T-helper 1 cell treated with Interleukin-12 subunit alpha and Interleukin-12 subunit beta and Interleukin-4 antibody, amounts not matched to agents 30 ng/mL and 1 ng/mL, for 36 hours (primary cell): ENCODE measurements at regions not wholly inside any gene's neighbourhood (a gene's known extent, or its start where the extent isn't known, plus 50 kb on each side); places are given as distances from the start of the nearest gene placed in this dataset.
"Not testable (repeated sequence)": the region's sequence is repeated elsewhere in the genome, so short reads cannot be mapped to it uniquely, and the experiment has no call there.

Experiments
- intact Hi-C: fragments of 100-400 bp; cut with micrococcal nuclease; formaldehyde crosslinking; loops from one replicate; pipeline ENCODE4 v1.15.1; 2024

GRCh38 chr10:61051344-61051743, 107.4 kb upstream of the RHOBTB1 start:
- intact Hi-C loops, result no loop called here

DNA sequence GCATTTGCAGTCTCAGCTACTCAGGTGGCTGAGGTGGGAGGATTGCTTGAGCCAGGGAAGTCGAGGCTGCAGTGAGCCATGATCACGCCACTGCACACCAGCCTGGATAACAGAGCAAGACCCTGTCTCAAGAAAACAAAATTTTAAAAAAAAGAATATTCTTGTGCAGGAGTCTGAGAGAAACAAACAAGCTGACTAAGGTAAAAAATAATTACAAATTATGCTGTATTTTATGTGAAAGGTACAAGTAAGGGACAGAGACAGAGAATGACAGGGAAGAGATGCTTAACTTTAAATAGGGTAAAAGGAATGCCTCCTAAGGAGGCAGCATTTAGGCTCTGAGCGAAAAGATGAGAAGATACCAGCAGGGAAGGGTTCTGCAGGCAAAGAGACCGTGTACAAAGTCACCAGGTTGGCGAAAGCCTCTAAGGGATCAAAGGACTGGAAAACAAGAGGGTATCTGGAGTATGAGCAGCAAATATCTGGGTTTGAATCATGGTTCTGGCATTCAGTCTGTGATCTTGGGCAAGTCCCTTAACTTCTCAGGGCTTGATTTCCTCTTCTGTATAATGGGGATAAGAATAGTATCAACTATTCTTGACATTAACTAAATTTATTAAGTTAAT, 106.2 kb upstream of the RHOBTB1 start:
- intact Hi-C loops, result no loop called here

DNA sequence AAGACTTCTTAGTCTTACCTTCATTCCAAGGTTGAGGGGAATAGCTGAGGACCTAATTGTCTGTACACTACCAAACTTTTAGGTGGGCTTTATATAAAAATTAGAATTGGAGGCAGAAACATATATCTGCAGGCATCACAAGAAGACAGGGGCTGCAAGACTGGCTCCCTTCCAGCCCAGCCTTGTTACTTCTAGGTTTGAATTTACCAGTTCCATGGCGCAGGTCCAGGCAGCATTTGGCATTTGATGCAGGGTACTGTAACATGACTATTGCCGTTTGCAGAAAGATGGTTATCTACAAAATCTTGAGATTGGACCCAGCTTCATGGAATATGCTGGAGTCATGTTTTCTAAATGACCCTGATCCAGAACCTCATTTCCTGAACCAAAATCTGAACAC, 105.4 kb upstream of the RHOBTB1 start:
- intact Hi-C loops, result no loop called here

- intact Hi-C loops, result no loop called here
Measured at GRCh38 chr10:61047788-61048560, 104.0 kb upstream of the RHOBTB1 start.

- intact Hi-C loops, result no loop called here
Measured at GRCh38 chr10:61047081-61047480, 103.1 kb upstream of the RHOBTB1 start.

DNA sequence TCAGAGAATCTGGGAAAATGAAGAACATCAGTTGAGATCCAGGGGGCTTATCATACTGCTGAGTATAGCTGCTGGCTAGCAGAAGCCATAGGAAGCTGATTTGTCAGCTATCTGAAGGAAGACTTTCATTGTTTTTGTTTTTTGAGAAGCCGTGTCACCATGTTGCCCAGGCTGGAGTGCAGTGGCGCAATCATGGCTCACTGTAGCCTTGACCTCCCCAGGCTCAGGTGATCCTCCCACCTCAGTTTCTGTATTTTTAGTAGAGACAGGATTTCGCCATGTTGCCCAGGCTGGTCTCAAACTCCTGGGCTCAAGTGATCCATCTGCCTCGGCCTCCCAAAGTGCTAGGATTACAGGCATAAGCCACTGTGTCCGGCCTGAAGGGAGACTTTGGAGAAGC, 101.5 kb upstream of the RHOBTB1 start:
- intact Hi-C loops, result not testable (repeated sequence)

- intact Hi-C loops, result no loop called here
Measured at GRCh38 chr10:61042533-61042932, 98.5 kb upstream of the RHOBTB1 start.

- intact Hi-C loops, result no loop called here
Measured at GRCh38 chr10:61040399-61041016, 96.5 kb upstream of the RHOBTB1 start.

DNA sequence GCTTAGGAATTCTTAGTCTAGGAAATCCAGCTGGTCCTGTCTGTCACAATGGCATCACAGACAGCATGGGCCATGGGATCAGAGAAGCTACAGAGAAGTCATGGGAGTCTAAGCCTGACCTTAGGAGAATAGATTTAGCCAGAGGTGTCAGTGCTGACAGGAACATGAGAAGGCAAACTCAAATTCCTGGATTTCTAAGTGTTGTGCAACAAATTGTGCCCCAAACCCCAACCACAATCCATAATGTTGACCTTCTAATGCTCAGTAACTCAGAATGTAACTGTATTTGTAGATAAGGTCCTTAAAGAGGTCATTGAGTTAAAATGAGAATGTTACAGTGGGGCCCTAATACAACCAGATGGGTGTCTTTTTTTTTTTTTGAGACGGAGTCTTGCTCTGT, 95.9 kb upstream of the RHOBTB1 start:
- intact Hi-C loops, result no loop called here

DNA sequence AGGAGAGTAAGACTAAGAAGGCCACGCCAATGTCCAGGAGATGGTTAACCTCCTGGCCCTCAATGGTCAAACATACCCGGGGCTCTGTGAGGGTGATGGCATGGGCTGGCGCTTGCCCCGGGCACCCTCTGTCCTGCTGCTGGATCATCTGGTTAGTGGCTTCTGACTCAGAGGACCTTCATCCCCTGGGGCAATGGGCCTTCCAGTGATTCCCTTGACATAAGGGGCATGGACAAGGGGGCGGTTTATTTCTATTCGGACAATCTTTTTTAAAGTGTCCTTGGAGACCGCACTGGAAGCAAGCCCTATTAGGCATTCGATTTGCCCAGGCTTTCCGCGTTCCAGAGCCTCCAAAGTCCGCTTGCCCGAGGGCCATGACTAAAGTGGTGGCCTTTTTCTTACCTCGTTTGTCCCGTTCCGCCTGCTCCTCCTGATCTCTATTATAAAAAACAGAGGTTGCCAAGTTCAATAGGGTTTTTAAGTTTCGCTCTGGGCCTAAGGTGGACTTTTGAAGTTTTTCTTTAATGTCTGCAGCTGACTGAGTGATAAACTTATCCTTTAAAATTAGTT, 93.4 kb upstream of the RHOBTB1 start:
- intact Hi-C loops, result not testable (repeated sequence)

DNA sequence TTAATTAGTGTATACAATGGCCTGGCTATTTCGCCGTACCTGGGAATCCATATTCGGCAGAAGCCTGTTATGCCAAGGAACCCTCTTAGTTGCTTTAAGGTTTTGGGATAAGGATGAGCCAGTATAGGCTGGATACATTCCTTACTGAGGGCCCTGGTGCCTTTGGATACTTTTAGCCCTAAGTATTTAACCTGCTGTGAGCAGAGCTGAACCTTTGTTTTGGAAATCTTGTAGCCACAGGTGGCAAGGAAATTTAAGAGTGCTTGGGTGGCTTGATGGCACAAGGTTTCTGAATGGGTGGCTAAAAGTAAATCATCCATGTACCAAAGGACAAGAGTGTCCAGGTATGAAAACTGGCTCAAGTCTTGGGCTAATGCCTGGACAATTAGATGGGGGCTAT, 92.2 kb upstream of the RHOBTB1 start:
- intact Hi-C loops, result not testable (repeated sequence)

GRCh38 chr10:61031341-61031740, 87.4 kb upstream of the RHOBTB1 start:
- intact Hi-C loops, result no loop called here

DNA sequence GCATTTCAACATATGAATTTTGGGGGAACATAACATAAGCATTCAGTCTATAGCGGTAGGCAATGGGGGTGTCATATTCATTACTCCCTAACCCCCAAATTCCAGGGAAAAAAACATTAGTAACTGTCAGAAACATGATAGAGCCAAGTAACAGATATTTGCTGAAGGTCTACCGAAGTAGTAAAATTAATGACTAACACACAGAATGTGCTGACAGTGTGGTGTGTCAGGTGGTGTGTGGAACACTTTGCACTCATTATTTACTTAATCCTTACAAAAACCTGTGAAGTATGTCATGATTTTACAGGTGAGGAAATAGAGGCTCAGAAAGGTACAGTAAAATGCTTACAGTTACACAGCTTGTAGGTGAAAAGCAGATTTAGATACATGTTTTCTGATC, 85.4 kb upstream of the RHOBTB1 start:
- intact Hi-C loops, result no loop called here

DNA sequence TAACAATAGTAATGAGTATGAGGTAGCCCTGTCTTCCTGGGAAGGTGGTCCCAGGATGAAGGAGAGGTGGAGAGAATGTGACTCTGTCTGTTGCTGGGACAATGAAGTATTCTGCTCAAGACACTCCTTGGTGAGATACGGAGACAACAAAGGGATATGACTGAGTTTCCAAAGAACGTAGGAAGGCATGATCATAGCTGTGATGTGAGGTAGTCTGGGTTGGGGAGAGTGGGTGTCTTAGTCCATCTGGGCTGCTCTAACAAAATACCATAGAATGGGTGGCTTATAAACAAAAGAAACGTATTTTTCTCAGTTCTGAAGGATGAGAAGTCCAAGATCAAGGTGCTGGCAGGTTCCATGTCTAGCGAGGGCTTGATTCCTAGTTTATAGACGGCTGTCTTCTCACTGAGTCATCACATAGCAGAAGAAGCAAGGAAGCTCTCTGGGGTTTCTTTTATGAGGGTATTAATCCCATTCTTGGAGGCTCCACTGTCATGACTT, 84.9 kb upstream of the RHOBTB1 start:
- intact Hi-C loops, result no loop called here

GRCh38 chr10:61024856-61025201, 80.8 kb upstream of the RHOBTB1 start:
- intact Hi-C loops, result no loop called here

DNA sequence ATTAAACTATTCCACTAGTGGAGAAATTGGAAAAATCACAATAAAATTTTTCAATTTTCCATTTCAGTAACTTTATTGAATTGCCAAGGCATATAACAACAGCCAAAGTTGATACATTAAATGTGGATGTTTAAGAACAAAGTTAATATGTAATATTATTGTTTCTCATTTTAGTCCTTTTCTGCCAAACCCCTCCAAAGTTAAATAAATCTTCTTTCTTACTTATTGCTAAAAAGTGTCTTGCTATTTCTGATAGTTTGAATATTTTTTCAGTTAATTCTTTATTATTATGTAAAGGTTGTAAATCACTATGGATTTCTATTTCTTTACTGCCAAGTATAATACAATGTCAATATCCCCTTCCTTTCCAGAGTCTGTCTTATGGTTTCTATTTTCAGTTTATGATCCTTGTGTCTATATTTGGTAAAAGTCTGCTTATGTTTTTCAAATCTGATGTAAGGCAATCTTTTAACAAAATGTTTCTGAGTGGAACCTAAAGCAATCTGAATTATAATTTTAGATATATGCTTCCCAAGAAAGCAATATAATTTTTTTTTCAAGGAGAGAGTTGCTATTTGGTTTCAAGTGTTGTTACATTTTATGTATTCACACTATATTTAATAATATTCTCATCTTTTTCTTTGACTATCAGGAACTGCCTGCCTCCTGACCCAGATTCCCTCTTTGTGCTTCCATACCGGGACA, 80.3 kb upstream of the RHOBTB1 start:
- intact Hi-C loops, result no loop called here

DNA sequence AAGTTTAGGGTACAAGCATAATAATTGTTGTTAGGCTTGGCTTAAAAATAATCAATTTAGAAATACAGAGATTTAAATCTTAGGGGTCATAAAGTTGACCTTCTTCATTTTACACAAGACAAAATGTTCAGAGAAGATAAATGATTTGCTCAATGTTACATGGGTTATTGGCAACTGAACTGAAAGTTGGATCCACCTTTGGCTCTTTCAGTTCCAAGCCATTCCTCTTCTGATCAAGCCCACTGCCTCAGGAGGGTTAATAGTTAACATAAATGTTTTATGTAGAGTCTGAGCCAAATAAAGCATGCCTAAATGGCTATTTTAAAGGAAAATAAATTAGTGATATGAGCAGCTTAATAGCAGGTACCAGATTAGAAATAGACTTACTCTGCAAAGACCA, 79.1 kb upstream of the RHOBTB1 start:
- intact Hi-C loops, result no loop called here

- intact Hi-C loops, result no loop called here
Measured at GRCh38 chr10:61021926-61022325, 77.9 kb upstream of the RHOBTB1 start.

DNA sequence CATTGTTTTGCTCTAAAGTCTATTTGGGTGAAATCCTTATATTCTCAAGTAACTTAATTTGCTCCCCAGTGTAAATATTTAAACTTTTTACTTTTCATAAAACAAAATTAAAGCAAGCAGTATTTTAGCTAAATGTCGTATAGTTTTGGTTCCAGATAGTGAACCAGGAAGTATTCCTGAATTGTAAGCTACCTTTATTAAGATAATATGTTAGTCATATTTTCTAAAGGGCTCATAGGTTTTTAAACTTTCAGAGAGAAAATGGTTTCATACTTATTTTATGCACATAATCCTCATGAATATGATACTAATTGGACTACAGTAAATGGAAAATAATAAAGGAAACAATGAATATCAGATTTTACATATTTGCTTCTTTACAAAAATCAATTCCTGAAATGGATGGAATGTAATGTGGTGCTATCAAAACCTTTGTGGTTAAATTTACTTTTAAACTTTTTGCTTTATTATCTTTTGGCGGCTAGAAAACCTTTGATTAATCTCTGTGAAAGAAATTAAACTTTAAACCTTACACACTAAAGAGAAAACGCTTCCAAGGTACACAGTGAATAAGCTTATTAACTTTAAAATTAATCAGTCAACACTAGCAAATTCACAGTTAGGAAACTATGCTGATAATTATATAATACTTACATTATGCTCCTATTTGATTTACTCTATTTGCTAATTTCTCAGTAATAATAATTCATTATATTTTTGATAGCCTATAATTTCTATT, 76.6 kb upstream of the RHOBTB1 start:
- intact Hi-C loops, result no loop called here

GRCh38 chr10:61018146-61018545, 74.2 kb upstream of the RHOBTB1 start:
- intact Hi-C loops, result no loop called here

DNA sequence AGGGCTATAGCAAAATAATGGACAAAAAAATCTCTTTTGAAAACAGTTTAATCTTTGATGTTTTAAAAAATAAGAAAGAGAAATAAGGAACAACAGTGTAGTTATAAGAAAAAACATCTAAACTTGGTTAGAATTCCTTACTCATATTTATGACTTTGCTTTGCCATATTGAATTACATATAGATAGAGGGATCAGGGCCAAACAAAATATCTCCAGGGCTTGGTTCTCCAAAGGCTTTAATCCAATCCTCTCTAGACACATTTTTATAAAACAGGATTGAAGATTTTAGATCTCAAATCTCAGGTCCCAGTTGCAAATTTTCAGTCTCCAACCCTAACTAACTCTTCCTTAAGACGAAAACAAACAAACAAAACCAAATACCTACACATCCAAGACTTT, 72.6 kb upstream of the RHOBTB1 start:
- intact Hi-C loops, result no loop called here
